ENCODE measurements at regions not wholly inside any gene's neighbourhood (a gene's known extent, or its start where the extent isn't known, plus 50 kb on each side); places are given as distances from the start of the nearest gene placed in this dataset.

GRCh38 chr17:71430281-71430680 lies 690.5 kb upstream of the SOX9 start:
- H3K4me1 ChIP-seq: no peaks in the 10 kb centered on the region
- DNase-seq: no peak
- H3K27ac ChIP-seq: no peak overlapping the region
- intact Hi-C loops (cut with DNase I; ENCODE audit: low total_unique reads): no loop called here
- H3K27me3 ChIP-seq: no peaks in the 10 kb centered on the region
- H3K36me3 ChIP-seq: no peaks in the 10 kb centered on the region
- TF ChIP-seq POLR2A (IDR thresholded peaks at IDR 0.05): no peak
- TF ChIP-seq CTCF (IDR thresholded peaks at IDR 0.05): no peak
- no peak overlapping the region for H3K4me3 ChIP-seq
- no peaks in the 10 kb centered on the region for H3K9me3 ChIP-seq

GRCh38 chr17:71431146-71431545 lies 689.7 kb upstream of the SOX9 start:
- TF ChIP-seq CTCF (IDR thresholded peaks at IDR 0.05) (no peak), POLR2A (IDR thresholded peaks at IDR 0.05) (no peak)
- no peak for DNase-seq
- no peaks in the 10 kb centered on the region for H3K27me3 ChIP-seq
- no peaks in the 10 kb centered on the region for H3K4me1 ChIP-seq
- H3K36me3 ChIP-seq: no peaks in the 10 kb centered on the region
- H3K4me3 ChIP-seq: no peak overlapping the region
- H3K9me3 ChIP-seq: no peaks in the 10 kb centered on the region
- intact Hi-C loops (cut with DNase I; ENCODE audit: low total_unique reads): no loop called here
- H3K27ac ChIP-seq: no peak overlapping the region

GRCh38 chr17:71432378-71433315 lies 688.2 kb upstream of the SOX9 start:
- intact Hi-C loops (cut with DNase I; ENCODE audit: low total_unique reads): no loop called here
- no peaks in the 10 kb centered on the region for H3K36me3 ChIP-seq
- TF ChIP-seq POLR2A (IDR thresholded peaks at IDR 0.05) (no peak), CTCF (IDR thresholded peaks at IDR 0.05) (no peak)
- H3K4me1 ChIP-seq: no peaks in the 10 kb centered on the region
- no peaks in the 10 kb centered on the region for H3K9me3 ChIP-seq
- no peaks in the 10 kb centered on the region for H3K27me3 ChIP-seq
- no peak for DNase-seq
- H3K27ac ChIP-seq: no peak overlapping the region
- no peak overlapping the region for H3K4me3 ChIP-seq

- TF ChIP-seq CTCF (IDR thresholded peaks at IDR 0.05) (no peak), POLR2A (IDR thresholded peaks at IDR 0.05) (no peak)
- Histone ChIP-seq H3K9me3 (no peaks in the 10 kb centered on the region), H3K27me3 (no peaks in the 10 kb centered on the region), H3K4me1 (no peaks in the 10 kb centered on the region), H3K27ac (no peak overlapping the region), H3K4me3 (no peak overlapping the region), H3K36me3 (no peaks in the 10 kb centered on the region)
- intact Hi-C loops (cut with DNase I; ENCODE audit: low total_unique reads): no loop called here
- no peak for DNase-seq
These were observed 686.1 kb upstream of the SOX9 start for GRCh38 chr17:71434716-71435115.

- intact Hi-C loops (cut with DNase I; ENCODE audit: low total_unique reads): no loop called here
- TF ChIP-seq CTCF (IDR thresholded peaks at IDR 0.05): no peak
- TF ChIP-seq POLR2A (IDR thresholded peaks at IDR 0.05): no peak
These were observed 684.3 kb upstream of the SOX9 start for GRCh38 chr17:71436479-71436878.

More at GRCh38 chr17:71436479-71436878, 684.3 kb upstream of the SOX9 start:
- H3K36me3 ChIP-seq: no peaks in the 10 kb centered on the region
- no peaks in the 10 kb centered on the region for H3K27me3 ChIP-seq
- no peaks in the 10 kb centered on the region for H3K4me1 ChIP-seq
- no peak overlapping the region for H3K27ac ChIP-seq
- no peak overlapping the region for H3K4me3 ChIP-seq
- H3K9me3 ChIP-seq: no peaks in the 10 kb centered on the region
- no peak for DNase-seq

Data from uterus (tissue), 3 donors.